ENCODE measurements at regions not wholly inside any gene's neighbourhood (a gene's known extent, or its start where the extent isn't known, plus 50 kb on each side); places are given as distances from the start of the nearest gene placed in this dataset.

DNA sequence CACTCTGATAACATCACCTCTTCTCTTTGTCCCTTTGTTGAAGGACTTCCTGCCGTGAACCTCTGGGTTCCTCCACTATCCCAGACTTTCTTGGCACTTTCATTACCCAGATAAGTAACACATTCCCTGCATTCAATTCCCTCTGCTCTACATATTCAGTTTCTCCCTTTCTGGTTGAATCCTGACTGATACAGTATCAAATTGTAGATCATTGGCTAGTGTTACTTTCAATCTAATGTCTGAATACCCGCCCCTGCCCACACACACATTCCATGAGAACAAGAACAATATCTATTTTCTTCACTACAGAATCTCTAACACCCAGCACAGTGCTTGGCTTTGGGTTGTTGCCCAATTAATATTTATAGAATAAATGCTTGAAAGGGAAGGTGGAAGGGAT, 163.5 kb downstream of the ABHD5 start:
- Histone ChIP-seq H3K4me1 (no peaks in the 10 kb centered on the region), H3K4me3 (no peak overlapping the region), H3K27me3 (ENCODE audit: low read depth) (peaks cover 11% of the 10 kb centered on the region), H3K9me3 (no peaks in the 10 kb centered on the region), H3K36me3 (replicated peaks) (no peaks in the 10 kb centered on the region)
- no peak for DNase-seq (ENCODE audit: low spot score in 2 of 2)
- in situ Hi-C loops (cut with MboI; ENCODE audit: low sequenced_read_pairs): no loop called here

DNA sequence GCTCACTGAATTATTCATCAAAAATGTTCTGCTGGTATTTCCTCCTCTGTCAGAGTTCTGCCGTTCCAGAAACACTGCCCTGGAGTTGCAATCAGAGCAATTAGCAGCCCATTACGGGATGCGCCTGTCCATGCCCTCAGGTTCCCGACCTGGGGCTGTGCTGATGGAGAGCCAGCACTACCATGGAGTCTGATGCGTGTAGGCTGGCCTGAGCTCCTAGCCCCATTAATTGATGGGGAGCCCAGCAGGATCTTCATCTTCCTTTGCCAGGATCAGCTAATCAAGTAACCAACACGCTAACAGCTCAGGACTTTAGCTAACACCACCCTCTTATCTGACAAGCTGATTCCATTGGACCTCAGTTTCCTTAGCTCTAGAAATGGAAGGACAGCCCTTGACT, 164.2 kb downstream of the ABHD5 start:
- H3K9me3 ChIP-seq: no peaks in the 10 kb centered on the region
- peaks cover 11% of the 10 kb centered on the region for H3K27me3 ChIP-seq (ENCODE audit: low read depth)
- DNase-seq (ENCODE audit: low spot score in 2 of 2): no peak
- no peak overlapping the region for H3K4me3 ChIP-seq
- H3K4me1 ChIP-seq: no peaks in the 10 kb centered on the region
- H3K36me3 ChIP-seq (replicated peaks): no peaks in the 10 kb centered on the region
- in situ Hi-C loops (cut with MboI; ENCODE audit: low sequenced_read_pairs): no loop called here

DNA sequence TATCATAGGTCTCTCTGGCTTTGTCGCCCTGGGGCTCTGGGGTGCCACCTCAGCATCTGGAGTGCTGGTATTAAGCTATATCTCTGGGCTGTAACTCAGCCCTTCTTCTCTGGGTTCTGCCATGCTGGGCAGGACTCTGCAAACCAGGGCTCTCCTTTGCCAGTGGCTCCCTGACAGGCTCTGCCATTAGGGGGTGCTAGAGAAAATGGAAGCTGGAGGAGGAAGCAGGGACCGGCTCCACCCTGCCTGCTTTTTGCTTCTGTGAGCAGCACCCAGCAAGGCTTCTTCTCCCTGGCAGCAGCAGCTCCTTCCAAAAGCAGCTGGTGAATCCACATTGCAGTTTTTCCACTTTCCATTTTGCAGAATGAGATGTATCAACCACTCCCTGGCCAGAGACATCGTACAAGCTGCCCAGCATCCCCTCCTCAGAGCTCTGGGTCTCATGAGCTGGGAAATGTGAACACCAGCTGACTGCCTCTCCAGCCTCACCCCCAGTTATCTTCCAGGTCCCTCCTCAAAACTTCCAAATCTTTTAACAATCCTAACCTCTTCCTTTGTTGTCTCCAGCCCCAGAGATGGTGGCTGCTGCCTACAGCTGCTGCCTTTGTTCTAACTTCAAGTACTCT, 165.0 kb downstream of the ABHD5 start:
- Histone ChIP-seq H3K4me3 (no peak overlapping the region), H3K9me3 (no peaks in the 10 kb centered on the region), H3K36me3 (replicated peaks) (no peaks in the 10 kb centered on the region), H3K27me3 (ENCODE audit: low read depth) (peaks cover 11% of the 10 kb centered on the region), H3K4me1 (no peaks in the 10 kb centered on the region)
- in situ Hi-C loops (cut with MboI; ENCODE audit: low sequenced_read_pairs): no loop called here
- DNase-seq (ENCODE audit: low spot score in 2 of 2): peak; percentile 20 to 69

DNA sequence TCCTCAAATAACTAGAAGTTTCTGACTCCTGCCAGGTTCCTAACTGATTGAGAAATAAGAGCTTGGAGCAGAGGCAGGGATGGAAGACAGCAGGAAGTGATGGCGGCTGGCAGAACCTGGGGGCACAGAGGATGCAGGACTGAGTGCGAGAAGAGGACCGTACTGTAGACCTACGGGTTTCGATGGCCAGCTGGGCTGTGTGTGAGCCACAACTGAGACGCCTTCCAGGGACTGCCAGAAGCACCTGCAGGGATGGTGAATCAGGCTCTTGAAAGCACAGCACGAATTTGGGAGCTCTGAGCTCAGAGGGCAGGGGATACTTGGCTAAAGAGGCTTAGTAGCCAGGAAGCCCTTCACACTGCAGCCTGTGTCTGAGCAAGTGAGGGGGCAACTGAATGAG, 165.6 kb downstream of the ABHD5 start:
- Histone ChIP-seq H3K9me3 (no peaks in the 10 kb centered on the region), H3K27me3 (ENCODE audit: low read depth) (peaks cover 11% of the 10 kb centered on the region), H3K4me1 (no peaks in the 10 kb centered on the region), H3K36me3 (replicated peaks) (no peaks in the 10 kb centered on the region), H3K4me3 (no peak overlapping the region)
- no peak for DNase-seq (ENCODE audit: low spot score in 2 of 2)
- in situ Hi-C loops (cut with MboI; ENCODE audit: low sequenced_read_pairs): no loop called here

DNA sequence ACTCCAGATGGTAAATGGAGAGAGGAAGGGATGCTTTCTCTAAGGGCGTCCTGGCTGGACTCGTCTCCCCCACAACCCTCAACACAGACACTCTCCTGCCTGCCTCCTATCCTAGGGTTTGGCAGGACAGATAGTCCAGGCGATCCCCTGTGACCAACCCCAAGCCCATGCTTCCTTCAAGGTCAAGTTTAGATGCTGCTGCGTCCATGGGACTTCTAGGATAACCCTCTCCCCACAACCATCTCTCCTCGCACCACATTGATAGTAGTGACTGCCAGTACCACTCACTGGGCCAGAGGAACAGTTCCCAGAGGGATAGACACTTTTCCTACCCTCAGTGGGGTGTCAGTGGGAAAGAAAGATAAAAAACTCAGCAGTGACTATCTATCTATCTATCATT, 166.0 kb downstream of the ABHD5 start:
- H3K9me3 ChIP-seq: no peaks in the 10 kb centered on the region
- no peaks in the 10 kb centered on the region for H3K4me1 ChIP-seq
- H3K36me3 ChIP-seq (replicated peaks): no peaks in the 10 kb centered on the region
- no peak for DNase-seq (ENCODE audit: low spot score in 2 of 2)
- H3K27me3 ChIP-seq (ENCODE audit: low read depth): peaks cover 11% of the 10 kb centered on the region
- H3K4me3 ChIP-seq: no peak overlapping the region
- in situ Hi-C loops (cut with MboI; ENCODE audit: low sequenced_read_pairs): no loop called here

DNA sequence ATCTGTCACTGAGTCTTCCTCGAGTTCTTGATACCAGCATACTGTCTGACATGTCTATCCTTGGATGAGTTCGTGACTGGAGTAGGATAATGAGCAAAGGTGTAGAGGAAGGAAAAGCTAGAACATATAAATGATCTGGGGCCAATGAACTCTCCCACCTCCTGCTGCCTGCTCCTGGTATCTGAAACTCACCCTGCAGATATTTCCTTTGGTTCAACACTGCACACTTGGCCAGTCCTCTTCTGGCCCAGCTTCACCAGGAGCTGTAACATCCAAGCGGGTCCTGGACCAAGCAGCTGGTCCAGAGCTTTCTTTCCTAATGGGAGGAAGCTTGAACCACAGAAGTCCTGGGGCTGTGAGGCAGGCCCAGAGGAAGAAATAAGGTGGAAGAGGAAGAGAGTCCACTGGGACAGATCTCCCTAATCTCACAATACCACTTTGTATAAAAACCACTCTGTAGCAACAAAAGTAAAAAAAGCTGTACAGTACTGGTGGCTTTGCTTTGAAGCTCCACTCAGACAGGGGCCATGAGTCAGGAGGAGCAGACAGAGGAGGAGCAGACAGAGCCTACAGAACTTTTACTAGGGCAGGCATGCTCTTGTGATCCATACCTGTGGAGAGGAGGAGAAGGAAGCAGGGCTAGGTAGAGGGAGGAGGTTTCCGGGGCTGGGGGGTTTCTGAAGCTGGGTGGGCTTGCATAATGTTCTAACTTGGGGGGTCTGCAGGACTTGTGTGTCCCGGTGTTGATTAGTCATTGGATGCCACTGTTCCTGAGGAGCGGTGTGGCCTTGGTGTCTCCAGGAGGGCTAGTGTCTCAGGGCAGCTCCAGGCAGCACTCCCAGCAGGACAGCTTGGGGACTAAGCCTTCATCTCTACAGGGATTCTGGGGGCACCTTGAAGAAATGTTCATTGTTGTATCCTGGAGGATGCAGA, 166.9 kb downstream of the ABHD5 start:
- Histone ChIP-seq H3K4me3 (no peak overlapping the region), H3K4me1 (no peaks in the 10 kb centered on the region), H3K9me3 (no peaks in the 10 kb centered on the region), H3K27me3 (ENCODE audit: low read depth) (peaks cover 11% of the 10 kb centered on the region), H3K36me3 (replicated peaks) (no peaks in the 10 kb centered on the region)
- in situ Hi-C loops (cut with MboI; ENCODE audit: low sequenced_read_pairs): no loop called here
- DNase-seq (ENCODE audit: low spot score in 2 of 2): no peak

DNA sequence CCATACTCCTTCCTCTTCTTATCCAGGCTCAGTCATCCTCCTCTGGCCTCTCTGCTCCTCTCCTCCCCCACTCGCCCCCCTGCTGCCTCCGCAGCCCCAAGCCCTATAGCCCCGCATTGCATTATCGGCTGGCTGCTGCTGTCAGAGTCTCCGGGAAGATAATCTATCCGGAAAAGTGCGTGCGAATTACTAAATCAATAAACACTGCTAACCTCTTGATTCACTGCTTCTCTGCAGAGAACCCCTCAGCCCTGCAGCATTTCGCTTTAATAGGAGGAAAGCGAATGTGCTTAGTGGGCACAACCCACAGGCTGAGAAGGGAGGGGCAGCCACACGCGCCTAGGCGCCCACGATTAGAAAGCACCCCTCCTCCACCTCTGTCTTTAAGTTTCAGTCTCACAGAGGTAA, 167.6 kb downstream of the ABHD5 start:
- Histone ChIP-seq H3K4me1 (no peaks in the 10 kb centered on the region), H3K27me3 (ENCODE audit: low read depth) (peaks cover 11% of the 10 kb centered on the region), H3K36me3 (replicated peaks) (no peaks in the 10 kb centered on the region), H3K9me3 (no peaks in the 10 kb centered on the region), H3K4me3 (no peak overlapping the region)
- no peak for DNase-seq (ENCODE audit: low spot score in 2 of 2)
- in situ Hi-C loops (cut with MboI; ENCODE audit: low sequenced_read_pairs): no loop called here

DNA sequence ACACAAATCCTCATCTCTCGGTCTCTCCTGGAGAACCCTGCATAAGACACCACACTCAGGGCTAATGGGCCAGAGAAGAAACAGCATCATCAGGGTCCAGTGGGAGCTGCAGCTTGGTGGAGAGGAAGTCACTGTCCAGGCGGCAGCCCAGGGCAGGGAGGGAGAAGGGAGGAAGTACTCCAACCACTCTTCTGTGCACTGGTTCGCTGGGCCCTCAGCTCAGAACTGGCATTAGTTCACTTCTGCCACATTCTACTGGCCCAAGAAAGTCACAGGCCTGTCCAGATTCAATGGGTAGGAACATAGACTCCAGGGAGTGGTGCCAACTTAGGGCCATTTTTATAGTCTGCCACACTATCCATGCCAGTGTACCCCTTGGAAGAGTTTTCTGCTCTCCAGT, 169.0 kb downstream of the ABHD5 start:
- DNase-seq (ENCODE audit: low spot score in 2 of 2): no peak
- peaks cover 10% of the 10 kb centered on the region for H3K27me3 ChIP-seq (ENCODE audit: low read depth)
- no peaks in the 10 kb centered on the region for H3K9me3 ChIP-seq
- no peaks in the 10 kb centered on the region for H3K36me3 ChIP-seq (replicated peaks)
- H3K4me1 ChIP-seq: no peaks in the 10 kb centered on the region
- in situ Hi-C loops (cut with MboI; ENCODE audit: low sequenced_read_pairs): no loop called here
- H3K4me3 ChIP-seq: no peak overlapping the region

DNA sequence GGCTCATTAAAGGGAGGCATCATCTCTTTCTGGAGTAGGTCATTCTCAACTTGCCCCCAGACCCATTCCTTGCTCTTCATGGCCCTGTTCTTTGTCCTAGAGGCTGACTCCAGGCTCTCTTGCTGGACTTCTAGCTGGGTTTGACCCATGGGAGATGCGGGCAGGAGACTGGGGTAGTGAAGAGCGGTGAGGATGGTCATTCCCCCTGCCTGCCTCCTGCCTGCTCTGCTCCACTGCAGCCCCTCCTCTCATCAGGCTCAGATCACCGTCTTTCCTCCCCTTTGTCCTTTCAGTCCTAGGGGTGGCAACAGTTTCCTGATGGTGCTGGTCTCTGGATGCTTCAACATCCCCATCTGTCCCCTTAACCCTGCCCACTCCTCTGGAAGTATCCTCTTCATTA, 170.9 kb downstream of the ABHD5 start:
- H3K9me3 ChIP-seq: no peaks in the 10 kb centered on the region
- peaks cover 5% of the 10 kb centered on the region for H3K27me3 ChIP-seq (ENCODE audit: low read depth)
- H3K4me3 ChIP-seq: no peak overlapping the region
- in situ Hi-C loops (cut with MboI; ENCODE audit: low sequenced_read_pairs): no loop called here
- no peak for DNase-seq (ENCODE audit: low spot score in 2 of 2)
- H3K36me3 ChIP-seq (replicated peaks): no peaks in the 10 kb centered on the region
- H3K4me1 ChIP-seq: no peaks in the 10 kb centered on the region

DNA sequence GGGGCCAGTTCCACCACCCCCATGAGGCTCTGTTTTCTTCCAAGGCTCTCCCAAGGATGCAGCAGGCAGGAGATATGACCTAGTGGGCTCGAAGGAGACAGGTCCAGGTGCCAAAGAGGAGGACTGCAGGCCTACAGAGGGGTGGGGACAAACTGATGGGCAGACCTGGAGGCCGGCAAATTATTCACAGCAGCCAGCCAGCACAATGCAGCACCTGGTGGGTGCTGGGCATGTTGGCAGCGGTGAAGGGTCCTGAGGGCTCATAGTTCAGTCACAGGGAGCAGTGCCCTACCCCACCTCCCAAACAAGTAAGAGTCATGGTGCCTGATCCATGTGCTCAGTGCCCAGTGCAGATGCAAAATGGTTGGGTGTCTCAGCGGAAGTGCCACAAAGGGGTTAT, 171.7 kb downstream of the ABHD5 start:
- Histone ChIP-seq H3K9me3 (no peaks in the 10 kb centered on the region), H3K36me3 (replicated peaks) (no peaks in the 10 kb centered on the region), H3K27me3 (ENCODE audit: low read depth) (peaks cover 5% of the 10 kb centered on the region), H3K4me1 (no peaks in the 10 kb centered on the region), H3K4me3 (no peak overlapping the region)
- in situ Hi-C loops (cut with MboI; ENCODE audit: low sequenced_read_pairs): no loop called here
- DNase-seq (ENCODE audit: low spot score in 2 of 2): no peak

DNA sequence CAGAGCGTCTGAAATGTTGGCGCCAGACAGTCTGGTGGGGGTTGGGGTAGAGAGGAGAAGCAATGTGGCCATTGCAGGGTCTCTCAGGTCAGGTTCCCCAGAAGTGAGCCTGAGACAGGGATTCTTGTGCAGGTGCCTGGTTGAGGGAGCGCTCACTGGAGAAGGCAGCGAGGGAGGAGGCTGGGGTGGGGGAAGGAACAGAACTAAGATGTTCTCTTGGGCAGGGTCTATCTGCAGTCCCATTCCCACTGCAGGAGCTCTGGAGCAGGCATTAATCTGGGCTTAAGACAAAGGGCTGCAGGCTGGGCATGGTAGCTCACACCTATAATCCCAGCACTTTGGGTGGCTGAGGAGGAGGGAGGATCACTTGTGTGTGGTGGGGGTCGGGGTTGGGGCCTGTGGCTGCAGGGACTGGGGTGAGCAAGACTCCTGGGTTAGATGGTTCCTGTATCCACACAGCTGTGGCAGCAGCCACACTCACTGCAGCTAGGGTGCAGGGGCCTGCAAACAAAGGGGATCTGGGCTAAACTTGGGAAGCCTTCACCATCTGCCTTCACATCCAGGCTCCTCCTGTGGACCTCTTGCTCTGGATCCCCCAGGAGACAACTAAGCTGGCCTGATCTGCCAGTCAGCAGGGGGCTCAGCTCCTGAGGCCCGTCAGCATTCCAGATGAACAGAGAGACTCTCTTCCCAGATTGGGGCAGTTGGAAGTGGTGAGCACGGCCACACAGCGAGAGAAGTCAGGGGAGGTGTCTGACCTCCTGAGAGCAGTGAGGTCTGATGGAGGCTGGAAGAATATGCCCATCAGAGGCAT, 172.5 kb downstream of the ABHD5 start:
- no peak for DNase-seq (ENCODE audit: low spot score in 2 of 2)
- H3K36me3 ChIP-seq (replicated peaks): no peaks in the 10 kb centered on the region
- H3K4me3 ChIP-seq: no peak overlapping the region
- no peaks in the 10 kb centered on the region for H3K9me3 ChIP-seq
- in situ Hi-C loops (cut with MboI; ENCODE audit: low sequenced_read_pairs): no loop called here
- no peaks in the 10 kb centered on the region for H3K4me1 ChIP-seq
- peaks cover 5% of the 10 kb centered on the region for H3K27me3 ChIP-seq (ENCODE audit: low read depth)

DNA sequence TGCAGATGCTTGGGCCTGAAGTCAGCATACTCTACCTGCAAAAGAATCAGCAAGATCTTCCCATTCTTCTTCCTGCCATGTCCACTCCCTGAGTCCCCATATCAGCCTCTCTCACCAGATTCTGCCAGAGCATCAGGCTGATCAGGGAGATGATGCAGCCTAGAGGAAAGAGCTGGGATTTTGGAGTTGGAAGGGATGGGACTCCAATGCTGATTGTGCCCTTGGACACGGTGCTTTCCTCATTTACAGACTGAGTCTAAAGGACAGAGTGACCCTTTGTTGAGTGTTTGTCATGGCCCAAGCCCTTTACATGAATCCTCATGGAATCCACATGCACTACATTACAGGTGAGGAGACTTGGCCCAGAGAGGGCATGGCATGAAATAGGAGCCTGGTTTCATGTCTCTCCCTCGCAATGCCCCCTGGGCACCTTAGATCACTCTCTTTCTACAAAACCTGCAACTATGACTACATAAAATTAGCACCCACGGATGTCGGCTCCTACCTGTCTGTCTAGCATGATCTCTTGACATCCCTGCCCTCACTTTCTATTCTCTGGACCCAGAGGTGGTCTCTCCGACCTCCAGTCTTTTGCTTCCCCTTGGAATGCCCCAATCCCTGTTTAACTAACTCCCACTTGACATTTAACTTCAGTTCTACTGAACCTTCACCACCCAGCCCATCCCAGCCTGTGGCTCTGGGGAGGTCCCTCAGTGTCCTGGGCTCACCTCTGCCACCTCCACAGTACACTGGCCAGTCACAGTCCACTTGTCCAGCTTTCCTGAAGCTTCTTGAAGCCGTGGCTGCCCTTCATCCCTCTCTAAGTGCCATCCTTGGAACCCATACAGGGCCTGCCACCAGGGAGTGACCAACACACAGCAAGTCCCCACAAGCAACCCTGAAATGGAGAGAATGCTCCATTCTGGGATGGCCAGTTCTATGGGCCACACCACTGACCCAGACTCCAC, 173.5 kb downstream of the ABHD5 start:
- Histone ChIP-seq H3K9me3 (no peaks in the 10 kb centered on the region), H3K4me3 (no peak overlapping the region), H3K36me3 (replicated peaks) (no peaks in the 10 kb centered on the region), H3K4me1 (no peaks in the 10 kb centered on the region), H3K27me3 (ENCODE audit: low read depth) (no peaks in the 10 kb centered on the region; the same call in 1 of the 2 replicates)
- in situ Hi-C loops (cut with MboI; ENCODE audit: low sequenced_read_pairs): no loop called here
- no peak for DNase-seq (ENCODE audit: low spot score in 2 of 2)

DNA sequence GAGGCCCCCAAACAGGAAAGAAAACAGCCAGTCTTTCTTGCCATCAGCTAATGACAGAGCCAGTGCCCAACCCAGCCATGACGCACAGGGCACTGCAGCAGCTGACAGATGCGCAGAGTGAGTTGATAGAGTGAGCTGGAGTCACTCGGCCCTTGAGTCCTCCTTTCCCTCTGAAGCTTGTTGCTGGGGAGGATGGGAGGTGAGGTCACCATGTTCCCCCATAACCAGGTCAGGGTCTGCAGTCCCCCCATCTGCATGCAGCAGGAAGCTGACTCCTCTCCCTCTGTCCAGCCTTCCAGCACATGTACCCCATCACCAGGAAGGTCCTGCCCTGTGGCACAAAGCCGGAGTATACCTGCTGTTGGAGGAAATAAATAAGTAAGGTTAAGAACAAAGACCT, 174.6 kb downstream of the ABHD5 start:
- Histone ChIP-seq H3K36me3 (replicated peaks) (no peaks in the 10 kb centered on the region), H3K9me3 (no peaks in the 10 kb centered on the region), H3K4me3 (no peak overlapping the region), H3K27me3 (ENCODE audit: low read depth) (no peaks in the 10 kb centered on the region), H3K4me1 (no peaks in the 10 kb centered on the region)
- in situ Hi-C loops (cut with MboI; ENCODE audit: low sequenced_read_pairs): no loop called here
- no peak for DNase-seq (ENCODE audit: low spot score in 2 of 2)
